H1 (cell line): ENCODE measurements at regions not wholly inside any gene's neighbourhood (a gene's known extent, or its start where the extent isn't known, plus 50 kb on each side); places are given as distances from the start of the nearest gene placed in this dataset.

Source experiments
- CTCF ChIA-PET: fragments of 300-600 bp; sonication (Branson Sonifier 250); formaldehyde crosslinking; loops from one replicate; lab custom pipeline; 2021; ENCODE audit not compliant: partially characterized antibody; lab: Charles Lee
- POLR2A ChIA-PET: fragments of 300-600 bp; sonication (Branson Sonifier 250); formaldehyde crosslinking; loops from one replicate; lab custom pipeline; 2021; ENCODE audit warnings: inconsistent platforms; ENCODE audit not compliant: partially characterized antibody; lab: Charles Lee
- DNase-seq, 2 experiments: peaks; one replicate each; pipeline versions ENCODE4 v3.0.0 to v3.0.0-alpha.2; 2010 to 2022; ENCODE audit warnings: low spot score in 2 of 2, low read depth in 1 of 2, mixed read lengths in 1 of 2
- FAIRE-seq: peaks from 2 replicates; lab custom pipeline; 2011; peaks lifted over from hg19 to GRCh38; lab: Jason Lieb, UNC
- H2AFZ ChIP-seq: 2 replicates; pipeline ENCODE4 v1.8.1; 2012; ENCODE audit warnings: low read length, inconsistent platforms
- H2AK5ac ChIP-seq: 2 replicates; pipeline ENCODE4 v1.6.1; 2013; ENCODE audit warnings: low read depth, low read length
- H2BK120ac ChIP-seq: replicated peaks from 2 replicates; pipeline ENCODE3; 2013; ENCODE audit warnings: low read depth, low read length, inconsistent platforms
- H2BK12ac ChIP-seq: 2 replicates; pipeline ENCODE4 v1.6.1; 2013; ENCODE audit warnings: low read depth, low read length
- H2BK15ac ChIP-seq: 2 replicates; pipeline ENCODE4 v1.6.1; 2013; ENCODE audit warnings: low read length
- H2BK20ac ChIP-seq: 2 replicates; pipeline ENCODE4 v1.6.1; 2013; ENCODE audit warnings: low read length
- H2BK5ac ChIP-seq: 2 replicates; pipeline ENCODE4 v1.6.1; 2013; ENCODE audit warnings: low read depth, low read length
- H3K14ac ChIP-seq: 2 replicates; pipeline ENCODE4 v1.6.1; 2013; ENCODE audit warnings: inconsistent platforms; ENCODE audit not compliant: insufficient read length
- H3K18ac ChIP-seq: 2 replicates; pipeline ENCODE4 v1.6.1; 2013; ENCODE audit warnings: low read length; ENCODE audit errors: extremely low read depth
- H3K23ac ChIP-seq: 2 replicates; pipeline ENCODE4 v1.6.1; 2013; ENCODE audit warnings: inconsistent platforms; ENCODE audit not compliant: insufficient read length
- H3K23me2 ChIP-seq: 2 replicates; pipeline ENCODE4 v1.6.1; 2013; ENCODE audit warnings: low read depth, low read length
- H3K27ac ChIP-seq: 2 replicates; pipeline ENCODE4 v1.6.1; 2011; ENCODE audit warnings: low read depth, low read length, inconsistent platforms
- H3K27me3 ChIP-seq, 4 experiments: replicated peaks in 1 of 4; 1 replicate in 1 of 4; 2 replicates in 3 of 4; pipeline versions ENCODE4 v1.6.1 to v1.8.1; 2011 to 2013; ENCODE audit warnings: low read length in 3 of 4, mild to moderate bottlenecking in 3 of 4, inconsistent platforms in 2 of 4, mixed read lengths in 2 of 4, moderate library complexity in 1 of 4; ENCODE audit not compliant: control insufficient read depth in 3 of 4, insufficient read depth in 3 of 4; ENCODE audit errors: extremely low read depth in 1 of 4
- H3K36me3 ChIP-seq, 4 experiments: 2 replicates each; pipeline versions ENCODE4 v1.6.1 to v1.8.1; 2011 to 2013; ENCODE audit warnings: mild to moderate bottlenecking in 4 of 4, low read length in 3 of 4, moderate library complexity in 2 of 4, control low read depth in 1 of 4, inconsistent platforms in 1 of 4; ENCODE audit not compliant: insufficient read depth in 4 of 4, control insufficient read depth in 2 of 4
- H3K4ac ChIP-seq: replicated peaks from 2 replicates; pipeline ENCODE3; 2013; ENCODE audit warnings: low read length, low read depth, mixed read lengths, inconsistent platforms; ENCODE audit not compliant: insufficient read length
- H3K4me1 ChIP-seq, 4 experiments: replicated peaks in 1 of 4; 1 replicate in 1 of 4; 2 replicates in 3 of 4; pipeline versions ENCODE4 v1.6.1 to v1.8.1; 2011 to 2013; ENCODE audit warnings: low read length in 3 of 4, inconsistent platforms in 2 of 4, mixed read lengths in 1 of 4; ENCODE audit not compliant: insufficient read depth in 4 of 4, control insufficient read depth in 3 of 4
- H3K4me2 ChIP-seq, 2 experiments: 2 replicates each; pipeline versions ENCODE4 v1.6.1 to v1.8.1; 2011 to 2013; ENCODE audit warnings: low read depth in 2 of 2, low read length in 2 of 2, control low read depth in 1 of 2, inconsistent platforms in 1 of 2, mild to moderate bottlenecking in 1 of 2; ENCODE audit not compliant: insufficient read depth in 1 of 2
- H3K4me3 ChIP-seq, 4 experiments: fragments of 200-600, 300-600 bp in 1 of 4; sonication (generic), shearing (Covaris generic), sonication (Bioruptor Twin) in 1 of 4; 2 replicates each; pipeline versions ENCODE4 v1.5.1 to v1.8.1; 2011 to 2016; ENCODE audit warnings: low read length in 4 of 4, low read depth in 3 of 4, control low read depth in 2 of 4, inconsistent platforms in 2 of 4, mild to moderate bottlenecking in 2 of 4, mixed read lengths in 1 of 4, moderate library complexity in 1 of 4; ENCODE audit not compliant: insufficient read depth in 2 of 4; ENCODE audit errors: extremely low read depth in 1 of 4
- H3K56ac ChIP-seq: replicated peaks from 2 replicates; pipeline ENCODE3; 2013; ENCODE audit warnings: low read depth, mild to moderate bottlenecking, mixed read lengths, low read length, inconsistent platforms; ENCODE audit not compliant: insufficient read length
- H3K79me1 ChIP-seq: 2 replicates; pipeline ENCODE4 v1.6.1; 2013; ENCODE audit warnings: low read depth, low read length, control low read depth
- H3K79me2 ChIP-seq, 2 experiments: 2 replicates each; pipeline versions ENCODE4 v1.6.1 to v1.8.1; 2012 to 2013; ENCODE audit warnings: low read length in 2 of 2, mild to moderate bottlenecking in 2 of 2, inconsistent platforms in 1 of 2; ENCODE audit not compliant: insufficient read depth in 2 of 2, control insufficient read depth in 1 of 2
- H3K9ac ChIP-seq, 4 experiments: replicated peaks in 1 of 4; 1 replicate in 1 of 4; 2 replicates in 3 of 4; pipeline versions ENCODE4 v1.6.1 to v1.8.1; 2011 to 2013; ENCODE audit warnings: low read depth in 3 of 4, low read length in 3 of 4, control low read depth in 2 of 4, mild to moderate bottlenecking in 2 of 4, moderate library complexity in 2 of 4, inconsistent platforms in 1 of 4; ENCODE audit errors: extremely low read depth in 1 of 4
- H3K9me3 ChIP-seq, 2 experiments: 2 replicates each; pipeline versions ENCODE4 v1.6.1 to v1.8.1; 2012 to 2013; ENCODE audit warnings: mild to moderate bottlenecking in 2 of 2, moderate library complexity in 2 of 2, control low read depth in 1 of 2, inconsistent platforms in 1 of 2, low read depth in 1 of 2, low read length in 1 of 2, mixed read lengths in 1 of 2; ENCODE audit not compliant: insufficient read depth in 2 of 2
- H4K20me1 ChIP-seq, 2 experiments: replicated peaks in 1 of 2; 2 replicates each; pipeline versions ENCODE3 to v1.8.1; 2011 to 2013; ENCODE audit warnings: inconsistent platforms in 2 of 2, low read length in 2 of 2, mild to moderate bottlenecking in 1 of 2; ENCODE audit not compliant: insufficient read depth in 2 of 2, control insufficient read depth in 1 of 2
- H4K5ac ChIP-seq: 2 replicates; pipeline ENCODE4 v1.6.1; 2013; ENCODE audit warnings: low read length, low read depth, mixed read lengths, inconsistent platforms; ENCODE audit not compliant: insufficient read length
- H4K8ac ChIP-seq: 2 replicates; pipeline ENCODE4 v1.8.0; 2013; ENCODE audit warnings: mild to moderate bottlenecking, moderate library complexity, low read length, inconsistent platforms; ENCODE audit not compliant: insufficient read depth; ENCODE audit errors: extremely low read depth
- H4K91ac ChIP-seq: replicated peaks from 2 replicates; pipeline ENCODE3; 2013; ENCODE audit warnings: low read length, mixed read lengths, inconsistent platforms; ENCODE audit not compliant: insufficient read length
- CBX5 ChIP-seq: fragments of 300-800, 300-1000 bp; sonication (generic); IDR thresholded peaks from 2 replicates; pipeline ENCODE4 v1.7.1; 2016; ENCODE audit warnings: antibody characterized with exemption, low read length, low read depth
- CEBPB ChIP-seq: IDR thresholded peaks from 2 replicates; pipeline ENCODE4 v1.6.1; 2012; ENCODE audit warnings: low read depth, low read length
- CREB1 ChIP-seq: IDR thresholded peaks from 2 replicates; pipeline ENCODE4 v1.6.1; 2012; ENCODE audit warnings: inconsistent platforms
- EGR1 ChIP-seq: IDR thresholded peaks from 2 replicates; pipeline ENCODE4 v1.6.1; 2011; ENCODE audit warnings: low read depth, low read length, borderline replicate concordance
- GABPA ChIP-seq: IDR thresholded peaks from 2 replicates; pipeline ENCODE4 v1.6.1; 2011; ENCODE audit warnings: mild to moderate bottlenecking, low read length, moderate library complexity, borderline replicate concordance; ENCODE audit not compliant: insufficient read depth
- HDAC2 ChIP-seq, 2 experiments: fragments of 300-600 bp in 1 of 2; sonication (generic) in 1 of 2; IDR thresholded peaks; 2 replicates each; pipeline ENCODE4 v1.6.1; 2011 to 2012; ENCODE audit warnings: low read depth in 2 of 2, low read length in 2 of 2, mild to moderate bottlenecking in 2 of 2, moderate library complexity in 2 of 2, borderline replicate concordance in 1 of 2, inconsistent platforms in 1 of 2
- NANOG ChIP-seq: IDR thresholded peaks from 2 replicates; pipeline ENCODE4 v1.6.1; 2011; ENCODE audit warnings: low read length, low read depth, mild to moderate bottlenecking, inconsistent platforms; ENCODE audit not compliant: insufficient read depth, poor library complexity, severe bottlenecking
- POLR2AphosphoS5 ChIP-seq: IDR thresholded peaks from 2 replicates; pipeline ENCODE4 v1.6.1; 2011; ENCODE audit warnings: low read depth, low read length
- RFX5 ChIP-seq: IDR thresholded peaks from 2 replicates; pipeline ENCODE4 v1.6.1; 2011; ENCODE audit warnings: low read depth, low read length, improper control_type of control experiment, borderline replicate concordance
- SIN3A ChIP-seq, 2 experiments: IDR thresholded peaks in 1 of 2; conservative IDR thresholded peaks in 1 of 2; 2 replicates each; pipeline ENCODE4 v1.6.1; 2011 to 2012; ENCODE audit warnings: low read length in 2 of 2, improper control_type of control experiment in 1 of 2, low read depth in 1 of 2, mild to moderate bottlenecking in 1 of 2
- TAF7 ChIP-seq: optimal IDR thresholded peaks from 2 replicates; pipeline ENCODE3; 2011; ENCODE audit warnings: low read depth, mild to moderate bottlenecking, inconsistent platforms, low read length, moderate library complexity, borderline replicate concordance
- TCF12 ChIP-seq: IDR thresholded peaks from 2 replicates; pipeline ENCODE4 v1.6.1; 2011; ENCODE audit warnings: low read depth, mild to moderate bottlenecking, low read length
- TEAD4 ChIP-seq: IDR thresholded peaks from 2 replicates; pipeline ENCODE4 v1.6.1; 2012; ENCODE audit warnings: low read depth, low read length, inconsistent platforms, mixed read lengths
- WGBS, 2 experiments: shearing (Covaris generic) in 1 of 2; methylation state at CpG; one replicate each; pipeline versions ENCODE4 v1.1.6 to v1.1.7; 2013 to 2015; ENCODE audit warnings: low lambda C conversion rate in 2 of 2, mixed read lengths in 2 of 2, inconsistent platforms in 1 of 2, low coverage in 1 of 2, missing lambda C conversion rate in 1 of 2; ENCODE audit not compliant: insufficient replicate concordance in 2 of 2, insufficient coverage in 1 of 2, insufficient read length in 1 of 2; ENCODE audit errors: extremely low coverage in 1 of 2, missing lambda C conversion rate in 1 of 2; 5-methylcytosine and 5-hydroxymethylcytosine counted together

DNA sequence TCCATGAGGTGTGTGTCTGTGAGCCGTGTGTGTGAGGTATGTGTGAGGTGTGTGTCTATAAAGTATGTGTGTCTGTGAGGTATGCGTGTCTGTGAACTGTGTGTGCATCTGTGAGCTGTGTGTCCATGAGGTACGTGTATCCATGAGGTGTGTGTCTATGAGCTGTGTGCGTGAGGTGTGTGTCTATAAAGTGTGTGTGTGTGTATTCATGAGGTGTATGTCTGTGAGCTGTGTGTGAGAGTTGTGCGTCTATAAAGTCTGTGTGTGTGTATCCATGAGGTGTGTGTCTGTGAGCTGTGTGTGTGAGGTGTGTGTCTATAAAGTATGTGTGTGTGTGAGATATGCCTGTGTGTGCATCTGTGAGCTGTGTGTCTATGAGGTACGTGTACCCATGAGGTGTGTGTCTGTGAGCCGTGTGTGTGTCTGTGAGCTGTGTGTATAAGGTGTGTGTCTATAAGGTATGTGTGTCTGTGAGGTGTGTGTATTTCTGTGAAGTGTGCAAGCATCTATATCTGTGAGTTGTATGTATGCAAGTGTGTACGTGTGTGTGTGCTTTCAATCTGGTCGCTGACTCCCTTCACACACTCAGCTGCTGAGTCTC is 91.9 kb upstream of the FOXP4 start:
- Histone ChIP-seq H3K79me2 (no peaks in the 10 kb centered on the region), H3K9me3 (no peaks in the 10 kb centered on the region), H3K9ac (no peak overlapping the region), H3K23me2 (peaks cover 12% of the 10 kb centered on the region; the same call in 1 of the 2 replicates), H4K91ac (peak overlapping the region; percentile 58), H2BK5ac (peak overlapping the region; percentile 77), H2BK120ac (no peak overlapping the region), H4K5ac (no peak overlapping the region), H3K79me1 (no peaks in the 10 kb centered on the region), H3K56ac (peak overlapping the region; percentile 75), H2AFZ (no peak overlapping the region), H4K20me1 (peaks cover 0 to 6% of the 10 kb centered on the region in 2 experiments), H3K36me3 (no peaks in the 10 kb centered on the region), H3K4me1 (peaks cover 5 to 15% (median 8%) of the 10 kb centered on the region in 4 experiments), H3K4me2 (no peak overlapping the region), H4K8ac (no peak overlapping the region), H3K18ac (no peak overlapping the region), H3K14ac (no peak overlapping the region), H2AK5ac (peak overlapping the region; percentile 99), H2BK12ac (peak overlapping the region; percentile 98), H3K4me3 (no peak overlapping the region), H2BK20ac (peak overlapping the region; percentile 68; the same call in 1 of the 2 replicates), H3K23ac (no peak overlapping the region), H3K4ac (peak overlapping the region; percentile 65), H3K27ac (no peak overlapping the region), H2BK15ac (peak overlapping the region; percentile 67), H3K27me3 (peaks cover 0 to 8% (median 1%) of the 10 kb centered on the region in 4 experiments; a peak in 4 of 7 replicates)
- whole genome bisulfite sequencing, 2 experiments, result 86% methylated on average over 9 of the region's 9 CpGs; no CpG with 5 or more reads in 1 of the 2 experiments
- ChIA-PET POLR2A (interaction anchor here (1.2 to 1.4 kb wide), 2 partner anchors 11 to 56 kb away, joined by 3 to 4 read pairs; no protein-coding TSS in a partner anchor), CTCF (interaction anchor here (0.5 to 19.6 kb wide), 10 partner anchors 8 to 229 kb away, joined by 3 to 239 read pairs (median 6); no protein-coding TSS in a partner anchor)
- FAIRE-seq (no peak), DNase-seq (no peak)
- TF ChIP-seq GABPA, result no peak
- no peak for TF ChIP-seq HDAC2 (IDR thresholded peaks at IDR 0.05; ENCODE audit: borderline replicate concordance in 1 of 2, low read depth in 2 of 2, low read length in 2 of 2)
- TF ChIP-seq TCF12, result no peak
- TF ChIP-seq CBX5, result no peak
- TF ChIP-seq POLR2AphosphoS5, result no peak
- TF ChIP-seq NANOG, result no peak
- TF ChIP-seq CEBPB, result no peak
- TF ChIP-seq CREB1, result no peak
- TF ChIP-seq RFX5, result no peak
- TF ChIP-seq TEAD4, result no peak
- TF ChIP-seq TAF7, result no peak
- no peak for TF ChIP-seq EGR1
- TF ChIP-seq SIN3A (conservative IDR thresholded peaks at IDR 0.05 in 1 of 2, IDR thresholded peaks at IDR 0.05 in 1 of 2; ENCODE audit: low read depth in 1 of 2, low read length in 2 of 2), result no peak
